ENCODE measurements at regions not wholly inside any gene's neighbourhood (a gene's known extent, or its start where the extent isn't known, plus 50 kb on each side); places are given as distances from the start of the nearest gene placed in this dataset.
A peak's percentile ranks its signal among the peaks of the same experiment; 100 is the strongest.

DNA sequence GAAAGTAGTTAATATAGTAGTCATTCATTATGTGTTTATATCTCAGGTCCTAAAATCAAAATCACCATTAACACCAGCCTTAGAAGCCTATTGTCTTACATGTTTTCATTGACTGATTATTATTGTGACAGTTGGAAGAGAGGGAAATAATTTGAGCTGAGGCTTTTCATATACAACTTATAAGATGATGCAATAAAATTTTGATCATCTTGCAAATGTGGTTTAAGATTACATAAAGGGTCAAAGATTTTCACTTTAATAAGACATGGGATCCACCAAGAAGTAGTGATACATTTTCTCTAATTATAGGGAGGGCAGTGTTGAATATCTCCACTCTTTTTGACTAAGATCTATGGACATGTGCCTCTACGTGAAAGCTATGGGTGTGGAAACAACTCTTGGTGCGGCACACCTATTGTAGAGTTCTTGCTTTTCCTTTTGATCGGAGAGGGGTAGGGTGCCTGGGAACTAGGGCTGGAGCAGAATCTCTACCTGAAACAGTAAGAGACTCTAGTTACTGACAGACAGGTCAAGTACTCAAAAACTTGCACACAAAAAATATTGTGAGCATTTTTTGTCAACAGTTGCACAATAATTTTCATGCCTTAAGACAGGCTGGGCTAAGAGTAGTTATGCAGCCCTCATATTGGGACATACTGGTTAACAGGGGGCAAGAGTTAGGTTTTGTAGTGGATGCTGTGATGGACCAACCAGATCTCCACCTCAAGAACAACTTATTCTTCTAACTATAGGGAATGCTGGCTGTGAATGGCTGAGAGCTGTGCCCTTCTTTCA is 139.3 kb upstream of the FST start:
- intact Hi-C loops (cut with micrococcal nuclease) = no loop called here
- DNase-seq (no peak), ATAC-seq (no peak)
- CTCF ChIA-PET = no interaction called here
- TF ChIP-seq, protein P1, sequence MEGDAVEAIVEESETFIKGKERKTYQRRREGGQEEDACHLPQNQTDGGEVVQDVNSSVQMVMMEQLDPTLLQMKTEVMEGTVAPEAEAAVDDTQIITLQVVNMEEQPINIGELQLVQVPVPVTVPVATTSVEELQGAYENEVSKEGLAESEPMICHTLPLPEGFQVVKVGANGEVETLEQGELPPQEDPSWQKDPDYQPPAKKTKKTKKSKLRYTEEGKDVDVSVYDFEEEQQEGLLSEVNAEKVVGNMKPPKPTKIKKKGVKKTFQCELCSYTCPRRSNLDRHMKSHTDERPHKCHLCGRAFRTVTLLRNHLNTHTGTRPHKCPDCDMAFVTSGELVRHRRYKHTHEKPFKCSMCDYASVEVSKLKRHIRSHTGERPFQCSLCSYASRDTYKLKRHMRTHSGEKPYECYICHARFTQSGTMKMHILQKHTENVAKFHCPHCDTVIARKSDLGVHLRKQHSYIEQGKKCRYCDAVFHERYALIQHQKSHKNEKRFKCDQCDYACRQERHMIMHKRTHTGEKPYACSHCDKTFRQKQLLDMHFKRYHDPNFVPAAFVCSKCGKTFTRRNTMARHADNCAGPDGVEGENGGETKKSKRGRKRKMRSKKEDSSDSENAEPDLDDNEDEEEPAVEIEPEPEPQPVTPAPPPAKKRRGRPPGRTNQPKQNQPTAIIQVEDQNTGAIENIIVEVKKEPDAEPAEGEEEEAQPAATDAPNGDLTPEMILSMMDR (conservative IDR thresholded peaks at IDR 0.05; ENCODE audit: low read depth, low read length) = no peak
- no peak for TF ChIP-seq EZH2phosphoT487 (IDR thresholded peaks at IDR 0.05; ENCODE audit: borderline replicate concordance, low read length)
- TF ChIP-seq EZH2 (IDR thresholded peaks at IDR 0.05; ENCODE audit: low read length, unreplicated experiment) = no peak
- Histone ChIP-seq H3K4me3 (ENCODE audit: low read length) (no peak overlapping the region), H3K9me2 (replicated peaks; ENCODE audit: low read length) (no peaks in the 10 kb centered on the region), H3K9me3 (ENCODE audit: low read length) (no peaks in the 10 kb centered on the region), H3K79me2 (ENCODE audit: low read length) (no peaks in the 10 kb centered on the region), H3K27me3 (ENCODE audit: low read length) (no peaks in the 10 kb centered on the region), H3F3A (ENCODE audit: low read length, unreplicated experiment) (no peaks in the 10 kb centered on the region), H2AFZ (ENCODE audit: low read length) (no peak overlapping the region), H3K4me1 (ENCODE audit: insufficient read depth, low read length) (peaks cover 13% of the 10 kb centered on the region), H3K36me3 (ENCODE audit: low read depth, low read length) (no peaks in the 10 kb centered on the region), H3K4me2 (ENCODE audit: low read length) (no peak overlapping the region), H4K20me1 (ENCODE audit: low read length) (no peaks in the 10 kb centered on the region), H3K27ac (ENCODE audit: low read length) (no peak overlapping the region), H3K9ac (ENCODE audit: low read length) (no peak overlapping the region)
- BruUV-seq (replicated peaks) = no TSS peak
- POLR2A ChIA-PET (ENCODE audit: unreplicated experiment) = no interaction called here

DNA sequence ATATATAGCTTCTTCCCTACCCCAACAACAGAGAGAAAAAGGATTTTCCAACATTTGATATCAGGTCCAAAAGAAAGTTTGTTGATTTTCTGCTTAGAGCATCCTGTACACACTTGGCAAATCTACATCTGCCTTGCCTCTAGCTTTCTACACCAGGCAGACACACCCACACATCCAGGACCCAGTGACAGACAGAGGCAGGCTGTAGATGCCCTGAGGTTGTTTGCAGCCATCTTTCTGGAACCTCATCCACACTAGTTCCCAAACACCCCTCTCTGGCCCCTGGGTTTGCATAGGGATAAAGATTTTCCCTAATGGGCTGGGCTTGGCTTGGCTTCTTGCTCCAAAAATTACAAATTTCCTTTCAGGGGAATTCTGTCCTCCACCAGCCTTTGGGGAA is 138.2 kb upstream of the FST start:
- POLR2A ChIA-PET (ENCODE audit: unreplicated experiment) = no interaction called here
- no peak for ATAC-seq

DNA sequence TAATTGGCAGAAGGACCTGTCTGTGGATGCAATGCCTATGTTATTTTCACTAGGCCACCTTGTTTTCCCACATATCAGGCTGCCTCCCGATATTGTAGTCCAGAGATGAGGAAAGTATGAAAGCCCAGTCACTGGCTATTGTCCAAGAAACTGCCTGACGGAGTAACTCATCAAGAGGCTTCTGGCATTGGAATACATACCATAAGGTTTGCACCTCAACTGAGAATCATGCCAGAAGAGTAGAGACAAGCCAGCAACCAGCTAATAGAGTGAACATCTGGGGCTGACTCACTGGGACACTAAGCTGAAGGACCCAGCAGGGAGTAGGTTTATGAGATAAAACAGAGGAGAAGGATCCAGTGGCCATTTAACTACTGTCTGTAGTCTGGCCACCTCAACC is 137.2 kb upstream of the FST start:
- Histone ChIP-seq H3K27ac (ENCODE audit: low read length) (no peak overlapping the region), H3K9ac (ENCODE audit: low read length) (no peak overlapping the region), H3K79me2 (ENCODE audit: low read length) (no peaks in the 10 kb centered on the region), H3K36me3 (ENCODE audit: low read depth, low read length) (no peaks in the 10 kb centered on the region), H3K9me3 (ENCODE audit: low read length) (no peaks in the 10 kb centered on the region), H3K9me2 (replicated peaks; ENCODE audit: low read length) (no peaks in the 10 kb centered on the region), H4K20me1 (ENCODE audit: low read length) (no peaks in the 10 kb centered on the region), H3K27me3 (ENCODE audit: low read length) (no peaks in the 10 kb centered on the region), H3K4me2 (ENCODE audit: low read length) (no peak overlapping the region), H2AFZ (ENCODE audit: low read length) (no peak overlapping the region), H3F3A (ENCODE audit: low read length, unreplicated experiment) (no peaks in the 10 kb centered on the region), H3K4me3 (ENCODE audit: low read length) (no peak overlapping the region), H3K4me1 (ENCODE audit: insufficient read depth, low read length) (peaks cover 4% of the 10 kb centered on the region)
- ChIA-PET CTCF (no interaction called here), POLR2A (ENCODE audit: unreplicated experiment) (no interaction called here)
- TF ChIP-seq EZH2 (IDR thresholded peaks at IDR 0.05; ENCODE audit: low read length, unreplicated experiment) (no peak), EZH2phosphoT487 (IDR thresholded peaks at IDR 0.05; ENCODE audit: borderline replicate concordance, low read length) (no peak)
- TF ChIP-seq, protein P1 (conservative IDR thresholded peaks at IDR 0.05; ENCODE audit: low read depth, low read length) = no peak
- DNase-seq = peak; percentile 60
- intact Hi-C loops (cut with micrococcal nuclease) = no loop called here
- peak; percentile 22; the same call in 1 of the 2 replicates for ATAC-seq
- BruUV-seq (replicated peaks) = no TSS peak

More for the DNA sequence above, 138.2 kb upstream of the FST start:
- Histone ChIP-seq H3K9me2 (replicated peaks; ENCODE audit: low read length) (no peaks in the 10 kb centered on the region), H2AFZ (ENCODE audit: low read length) (no peak overlapping the region), H3K36me3 (ENCODE audit: low read depth, low read length) (no peaks in the 10 kb centered on the region), H4K20me1 (ENCODE audit: low read length) (no peaks in the 10 kb centered on the region), H3K9ac (ENCODE audit: low read length) (no peak overlapping the region), H3K4me3 (ENCODE audit: low read length) (no peak overlapping the region), H3K4me1 (ENCODE audit: insufficient read depth, low read length) (peaks cover 13% of the 10 kb centered on the region), H3K4me2 (ENCODE audit: low read length) (no peak overlapping the region), H3K27me3 (ENCODE audit: low read length) (no peaks in the 10 kb centered on the region), H3K79me2 (ENCODE audit: low read length) (no peaks in the 10 kb centered on the region), H3K27ac (ENCODE audit: low read length) (no peak overlapping the region), H3K9me3 (ENCODE audit: low read length) (no peaks in the 10 kb centered on the region), H3F3A (ENCODE audit: low read length, unreplicated experiment) (no peaks in the 10 kb centered on the region)
- DNase-seq = no peak
- intact Hi-C loops (cut with micrococcal nuclease) = no loop called here
- BruUV-seq (replicated peaks) = no TSS peak
- TF ChIP-seq EZH2 (IDR thresholded peaks at IDR 0.05; ENCODE audit: low read length, unreplicated experiment) = no peak
- TF ChIP-seq EZH2phosphoT487 (IDR thresholded peaks at IDR 0.05; ENCODE audit: borderline replicate concordance, low read length) = no peak
- TF ChIP-seq, protein P1 (conservative IDR thresholded peaks at IDR 0.05; ENCODE audit: low read depth, low read length) = no peak
- CTCF ChIA-PET = no interaction called here

Data from PC-3 (cell line).